ENCODE measurements at regions not wholly inside any gene's neighbourhood (a gene's known extent, or its start where the extent isn't known, plus 50 kb on each side); places are given as distances from the start of the nearest gene placed in this dataset.

DNA sequence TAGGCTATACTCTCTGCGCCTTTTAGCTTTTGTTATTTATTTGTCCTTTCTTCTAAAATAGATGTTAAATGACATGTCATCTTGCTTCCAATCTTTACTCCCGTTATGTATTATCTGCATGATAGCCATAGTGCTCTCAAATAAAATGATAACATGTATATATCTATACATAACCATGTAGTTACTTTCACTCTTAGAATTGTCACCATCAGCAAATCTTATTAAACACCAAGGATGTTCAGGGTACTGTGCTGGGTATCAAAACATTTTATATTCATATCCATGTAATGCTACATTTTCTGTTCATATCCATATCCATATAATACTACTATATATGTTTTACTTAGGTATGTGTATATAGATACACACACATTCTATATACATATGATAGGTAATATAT lies 176.4 kb upstream of the CHST9 start:
- Mint-ChIP-seq H3K4me3 (ENCODE audit: low read depth, unreplicated experiment) (no peak overlapping the region), H3K4me1 (ENCODE audit: low read depth, unreplicated experiment) (no peaks in the 10 kb centered on the region), H3K9me3 (ENCODE audit: low read depth, unreplicated experiment) (no peaks in the 10 kb centered on the region), H3K27me3 (ENCODE audit: unreplicated experiment) (no peaks in the 10 kb centered on the region), H3K36me3 (ENCODE audit: insufficient read depth, unreplicated experiment) (no peaks in the 10 kb centered on the region), H3K27ac (ENCODE audit: unreplicated experiment) (no peak overlapping the region)
- TF ChIP-seq, protein P1, sequence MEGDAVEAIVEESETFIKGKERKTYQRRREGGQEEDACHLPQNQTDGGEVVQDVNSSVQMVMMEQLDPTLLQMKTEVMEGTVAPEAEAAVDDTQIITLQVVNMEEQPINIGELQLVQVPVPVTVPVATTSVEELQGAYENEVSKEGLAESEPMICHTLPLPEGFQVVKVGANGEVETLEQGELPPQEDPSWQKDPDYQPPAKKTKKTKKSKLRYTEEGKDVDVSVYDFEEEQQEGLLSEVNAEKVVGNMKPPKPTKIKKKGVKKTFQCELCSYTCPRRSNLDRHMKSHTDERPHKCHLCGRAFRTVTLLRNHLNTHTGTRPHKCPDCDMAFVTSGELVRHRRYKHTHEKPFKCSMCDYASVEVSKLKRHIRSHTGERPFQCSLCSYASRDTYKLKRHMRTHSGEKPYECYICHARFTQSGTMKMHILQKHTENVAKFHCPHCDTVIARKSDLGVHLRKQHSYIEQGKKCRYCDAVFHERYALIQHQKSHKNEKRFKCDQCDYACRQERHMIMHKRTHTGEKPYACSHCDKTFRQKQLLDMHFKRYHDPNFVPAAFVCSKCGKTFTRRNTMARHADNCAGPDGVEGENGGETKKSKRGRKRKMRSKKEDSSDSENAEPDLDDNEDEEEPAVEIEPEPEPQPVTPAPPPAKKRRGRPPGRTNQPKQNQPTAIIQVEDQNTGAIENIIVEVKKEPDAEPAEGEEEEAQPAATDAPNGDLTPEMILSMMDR (IDR thresholded peaks at IDR 0.05; ENCODE audit: unreplicated experiment) = no peak
- CTCF ChIA-PET = no interaction called here
- BruUV-seq (replicated peaks) = no TSS peak
- no peak for DNase-seq
- intact Hi-C loops (cut with micrococcal nuclease; ENCODE audit: unreplicated experiment) = loop anchor here (5.0 kb wide), 1 partner anchor 391 kb away; no protein-coding TSS in a partner anchor

DNA sequence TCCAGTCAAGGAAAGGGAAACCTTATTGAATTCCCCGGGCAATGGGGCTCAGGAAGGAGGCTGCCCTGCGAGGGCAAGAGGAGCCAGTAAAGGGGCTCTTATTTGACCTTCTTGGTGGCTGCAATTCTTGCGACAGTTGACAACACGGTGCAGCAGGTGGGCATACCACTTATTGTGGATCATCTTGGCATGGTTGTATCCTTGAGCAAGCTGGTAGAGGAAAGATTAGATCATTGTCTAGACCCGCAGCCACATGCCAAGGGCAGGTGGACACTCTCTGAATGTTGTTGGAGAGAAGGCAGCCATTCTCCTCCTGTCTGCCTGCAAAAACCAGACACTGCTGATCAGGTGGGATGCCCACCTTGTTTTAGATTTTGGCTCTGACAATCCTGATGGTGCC lies 170.2 kb upstream of the CHST9 start:
- Mint-ChIP-seq H3K4me1 (ENCODE audit: low read depth, unreplicated experiment) (no peaks in the 10 kb centered on the region), H3K27ac (ENCODE audit: unreplicated experiment) (no peak overlapping the region), H3K27me3 (ENCODE audit: unreplicated experiment) (peaks cover 15% of the 10 kb centered on the region), H3K4me3 (ENCODE audit: low read depth, unreplicated experiment) (no peak overlapping the region), H3K9me3 (ENCODE audit: low read depth, unreplicated experiment) (no peaks in the 10 kb centered on the region), H3K36me3 (ENCODE audit: insufficient read depth, unreplicated experiment) (no peaks in the 10 kb centered on the region)
- TF ChIP-seq, protein P1 (IDR thresholded peaks at IDR 0.05; ENCODE audit: unreplicated experiment) = no peak
- no peak for DNase-seq
- CTCF ChIA-PET = no interaction called here
- no TSS peak for BruUV-seq (replicated peaks)
- intact Hi-C loops (cut with micrococcal nuclease; ENCODE audit: unreplicated experiment) = no loop called here

DNA sequence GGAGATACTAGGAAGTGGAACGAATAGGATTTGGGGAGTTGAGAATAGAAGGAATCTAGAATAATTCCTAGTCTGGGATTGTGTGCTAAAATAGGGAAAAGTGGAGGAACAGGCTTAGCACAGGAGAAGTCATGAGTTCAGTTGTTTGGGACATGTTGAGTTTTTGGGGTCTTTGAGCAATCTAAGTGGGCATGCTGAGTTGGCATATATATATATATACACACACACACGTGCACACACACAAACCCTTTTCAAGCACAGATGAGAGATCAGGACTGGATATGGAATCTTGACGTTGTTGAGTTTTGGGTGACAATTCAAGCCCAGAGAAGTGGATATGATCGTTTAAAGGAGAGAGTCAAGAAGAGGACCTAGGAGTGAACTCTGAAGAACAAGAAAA lies 168.2 kb upstream of the CHST9 start:
- TF ChIP-seq, protein P1 (IDR thresholded peaks at IDR 0.05; ENCODE audit: unreplicated experiment) = no peak
- Mint-ChIP-seq H3K27ac (ENCODE audit: unreplicated experiment) (no peak overlapping the region), H3K4me3 (ENCODE audit: low read depth, unreplicated experiment) (no peak overlapping the region), H3K4me1 (ENCODE audit: low read depth, unreplicated experiment) (no peaks in the 10 kb centered on the region), H3K9me3 (ENCODE audit: low read depth, unreplicated experiment) (no peaks in the 10 kb centered on the region), H3K27me3 (ENCODE audit: unreplicated experiment) (peaks cover 15% of the 10 kb centered on the region), H3K36me3 (ENCODE audit: insufficient read depth, unreplicated experiment) (no peaks in the 10 kb centered on the region)
- CTCF ChIA-PET = no interaction called here
- DNase-seq = no peak
- BruUV-seq (replicated peaks) = no TSS peak
- intact Hi-C loops (cut with micrococcal nuclease; ENCODE audit: unreplicated experiment) = no loop called here

DNA sequence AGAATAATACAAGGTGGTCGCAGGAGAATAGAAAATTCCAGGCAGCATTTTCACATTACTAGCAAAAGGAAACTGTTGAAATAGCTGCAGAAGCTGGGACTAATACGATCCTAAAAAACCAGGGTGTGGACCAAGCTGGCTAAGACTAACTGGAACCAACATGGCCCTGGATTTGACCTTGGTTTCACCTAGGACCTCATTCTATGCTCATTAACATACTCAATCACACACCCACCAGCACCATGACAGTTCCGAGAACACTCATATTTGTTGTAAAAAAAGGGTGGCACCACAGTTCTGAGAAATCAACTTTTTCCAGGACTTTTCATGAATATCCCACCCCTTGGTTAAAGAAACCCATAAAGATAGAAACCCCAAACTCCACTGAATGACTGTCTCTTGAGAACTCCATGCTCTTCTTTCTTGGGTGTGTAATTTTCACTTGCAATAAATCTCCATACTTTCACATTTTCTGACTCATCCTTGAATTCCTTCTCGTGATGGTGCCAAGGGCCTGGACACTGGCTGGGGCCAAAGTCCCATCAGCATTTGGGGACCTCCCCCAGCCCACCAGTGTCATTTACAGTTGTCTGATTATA lies 164.3 kb upstream of the CHST9 start:
- TF ChIP-seq, protein P1 (IDR thresholded peaks at IDR 0.05; ENCODE audit: unreplicated experiment) = no peak
- no peak overlapping the region for H3K27ac Mint-ChIP-seq (ENCODE audit: unreplicated experiment)
- no peak for DNase-seq
- CTCF ChIA-PET = no interaction called here
- no peaks in the 10 kb centered on the region for H3K9me3 Mint-ChIP-seq (ENCODE audit: low read depth, unreplicated experiment)
- H3K4me3 Mint-ChIP-seq (ENCODE audit: low read depth, unreplicated experiment) = no peak overlapping the region
- BruUV-seq (replicated peaks) = no TSS peak
- H3K36me3 Mint-ChIP-seq (ENCODE audit: insufficient read depth, unreplicated experiment) = no peaks in the 10 kb centered on the region
- intact Hi-C loops (cut with micrococcal nuclease; ENCODE audit: unreplicated experiment) = no loop called here
- H3K4me1 Mint-ChIP-seq (ENCODE audit: low read depth, unreplicated experiment) = no peaks in the 10 kb centered on the region
- peaks cover 15% of the 10 kb centered on the region for H3K27me3 Mint-ChIP-seq (ENCODE audit: unreplicated experiment)

All from Calu3 (cell line).